HepG2 (cell line): ENCODE measurements at regions not wholly inside any gene's neighbourhood (a gene's known extent, or its start where the extent isn't known, plus 50 kb on each side); places are given as distances from the start of the nearest gene placed in this dataset.

Source experiments
- ATAC-seq: fragments of 200-7000 bp; cut with Tn5 transposase; 3 replicates; pipeline ENCODE4 v1.9.1; 2020; ENCODE audit warnings: mild to moderate bottlenecking, moderate library complexity
- BruUV-seq: library from RNA; stranded (reverse); fragments of 400-500 nt; replicated peaks from 2 replicates; lab custom pipeline; 2021; lab: Mats Ljungman, UMichigan
- CTCF ChIA-PET: fragments of 300-600 bp; formaldehyde crosslinking; extraction: SDS; loops from one replicate; lab custom pipeline; 2021; ENCODE audit warnings: low total read pairs, inconsistent platforms, low intra/inter-chr PET ratio; lab: Yijun Ruan, JAX
- POLR2A ChIA-PET: fragments of 350-600 bp; sonication (Branson Sonifier 250); formaldehyde crosslinking; loops from one replicate; lab custom pipeline; 2020; ENCODE audit warnings: antibody characterized with exemption, inconsistent platforms; lab: Yijun Ruan, JAX
- DNase-seq: peaks from one replicate; pipeline ENCODE4 v3.0.0-alpha.2; 2015; ENCODE audit warnings: low spot score
- FAIRE-seq: peaks from 3 replicates; lab custom pipeline; 2011; peaks lifted over from hg19 to GRCh38; lab: Jason Lieb, UNC
- H2AFZ ChIP-seq: one replicate; pipeline ENCODE4 v1.6.1; 2011; ENCODE audit warnings: low read length, inconsistent platforms
- H3K27ac ChIP-seq: fragments of 300-600 bp; 3 replicates; pipeline ENCODE4 v1.8.0; 2011; ENCODE audit warnings: mixed run types, mild to moderate bottlenecking, mixed read lengths, low read length, inconsistent platforms; ENCODE audit not compliant: insufficient read depth; ENCODE audit errors: extremely low read length
- H3K27me3 ChIP-seq, 2 experiments: fragments of 200-600 bp in 1 of 2; 2 replicates in 1 of 2; 3 replicates in 1 of 2; pipeline versions ENCODE4 v1.6.0 to v1.8.0; 2011; ENCODE audit warnings: low read length in 2 of 2, mild to moderate bottlenecking in 2 of 2, moderate library complexity in 2 of 2, inconsistent platforms in 1 of 2; ENCODE audit not compliant: insufficient read depth in 2 of 2, control insufficient read depth in 1 of 2
- H3K36me3 ChIP-seq, 2 experiments: fragments of 200-600 bp in 1 of 2; replicated peaks in 1 of 2; 2 replicates in 1 of 2; 3 replicates in 1 of 2; pipeline versions ENCODE4 v1.5.1 to v1.8.0; 2011; ENCODE audit warnings: low read length in 2 of 2, inconsistent platforms in 1 of 2; ENCODE audit not compliant: insufficient read depth in 2 of 2, control insufficient read depth in 1 of 2
- H3K4me1 ChIP-seq: 2 replicates; pipeline ENCODE4 v1.5.1; 2012; ENCODE audit warnings: low read length, inconsistent platforms; ENCODE audit not compliant: insufficient read depth
- H3K4me2 ChIP-seq: 2 replicates; pipeline ENCODE4 v1.6.0; 2011; ENCODE audit warnings: low read depth, low read length, inconsistent platforms
- H3K4me3 ChIP-seq, 3 experiments: fragments of 200-600 bp in 1 of 3; sonication (generic), shearing (Covaris generic) in 1 of 3; replicated peaks in 1 of 3; 2 replicates each; pipeline ENCODE4 v1.5.1; 2011 to 2016; ENCODE audit warnings: low read length in 3 of 3, inconsistent platforms in 2 of 3, low read depth in 2 of 3, mild to moderate bottlenecking in 2 of 3, control low read depth in 1 of 3, mixed read lengths in 1 of 3; ENCODE audit not compliant: insufficient read depth in 1 of 3
- H3K79me2 ChIP-seq: one replicate; pipeline ENCODE4 v1.6.1; 2011; ENCODE audit warnings: low read length, inconsistent platforms; ENCODE audit not compliant: insufficient read depth
- H3K9ac ChIP-seq: 2 replicates; pipeline ENCODE4 v1.6.0; 2011; ENCODE audit warnings: mild to moderate bottlenecking, low read depth, low read length, inconsistent platforms; ENCODE audit not compliant: insufficient read depth
- H3K9me3 ChIP-seq: 2 replicates; pipeline ENCODE4 v1.5.1; 2012; ENCODE audit warnings: mild to moderate bottlenecking, low read length
- H4K20me1 ChIP-seq: 2 replicates; pipeline ENCODE4 v1.6.0; 2011; ENCODE audit warnings: inconsistent platforms, mild to moderate bottlenecking, low read length, moderate library complexity; ENCODE audit not compliant: insufficient read depth
- BATF2 ChIP-seq: sonication (generic); formaldehyde crosslinking; IDR thresholded peaks from 2 replicates; pipeline ENCODE4 v1.8.0; 2022; ENCODE audit warnings: mild to moderate bottlenecking, missing genetic modification reagents, moderate library complexity
- CC2D1A ChIP-seq: sonication (generic); formaldehyde crosslinking; IDR thresholded peaks from 2 replicates; pipeline ENCODE4 v1.8.1; 2023; ENCODE audit warnings: mild to moderate bottlenecking, missing genetic modification reagents
- CEBPG ChIP-seq: IDR thresholded peaks from 2 replicates; pipeline ENCODE4 v1.6.1; 2016
- HOXA3 ChIP-seq: sonication (generic); formaldehyde crosslinking; IDR thresholded peaks from 2 replicates; pipeline ENCODE4 v1.5.0; 2020; ENCODE audit warnings: missing genetic modification reagents
- HOXA7 ChIP-seq: sonication (generic); formaldehyde crosslinking; IDR thresholded peaks from 2 replicates; pipeline ENCODE4 v1.8.1; 2022; ENCODE audit warnings: mild to moderate bottlenecking, missing genetic modification reagents, moderate library complexity
- JUN ChIP-seq: sonication (generic); formaldehyde crosslinking; IDR thresholded peaks from 2 replicates; pipeline ENCODE4 v1.4.0; 2020; ENCODE audit warnings: mild to moderate bottlenecking, missing genetic modification reagents
- KAT8 ChIP-seq: IDR thresholded peaks from 2 replicates; pipeline ENCODE4 v1.6.1; 2016; ENCODE audit warnings: missing genetic modification reagents, missing compliant biosample characterization
- MAZ ChIP-seq, 2 experiments: sonication (generic) in 1 of 2; formaldehyde crosslinking in 1 of 2; IDR thresholded peaks; 2 replicates each; pipeline versions ENCODE4 v1.5.0 to v1.6.1; 2012 to 2020; ENCODE audit warnings: low read depth in 2 of 2, mild to moderate bottlenecking in 2 of 2, borderline replicate concordance in 1 of 2, improper control_type of control experiment in 1 of 2, low read length in 1 of 2, missing genetic modification reagents in 1 of 2, moderate library complexity in 1 of 2
- NCOA2 ChIP-seq: sonication (generic); formaldehyde crosslinking; IDR thresholded peaks from 2 replicates; pipeline ENCODE4 v1.8.0; 2022; ENCODE audit warnings: inconsistent platforms
- NFIB ChIP-seq: sonication (generic); formaldehyde crosslinking; IDR thresholded peaks from 2 replicates; pipeline ENCODE4 v1.9.0; 2021; ENCODE audit warnings: missing genetic modification reagents, mild to moderate bottlenecking, borderline replicate concordance
- POLR2AphosphoS5 ChIP-seq: IDR thresholded peaks from 2 replicates; pipeline ENCODE4 v1.6.1; 2012; ENCODE audit warnings: low read depth, low read length
- RARA ChIP-seq: IDR thresholded peaks from 2 replicates; pipeline ENCODE4 v1.6.1; 2016; ENCODE audit warnings: missing genetic modification reagents, missing compliant biosample characterization
- RORA ChIP-seq: sonication (generic); formaldehyde crosslinking; IDR thresholded peaks from 2 replicates; pipeline ENCODE4 v1.5.0; 2020; ENCODE audit warnings: mild to moderate bottlenecking, missing genetic modification reagents, moderate library complexity
- SMAD1 ChIP-seq: sonication (generic); formaldehyde crosslinking; IDR thresholded peaks from 2 replicates; pipeline ENCODE4 v1.4.0; 2020; ENCODE audit warnings: missing genetic modification reagents, low read depth, mild to moderate bottlenecking, borderline replicate concordance
- THYN1 ChIP-seq: sonication (generic); formaldehyde crosslinking; IDR thresholded peaks from 2 replicates; pipeline ENCODE4 v1.8.1; 2023; ENCODE audit warnings: low read depth, mild to moderate bottlenecking, moderate library complexity, missing genetic modification reagents, borderline replicate concordance
- ZMAT3 ChIP-seq: sonication (generic); formaldehyde crosslinking; conservative IDR thresholded peaks from 2 replicates; pipeline ENCODE4 v1.7.0; 2021; ENCODE audit warnings: missing genetic modification reagents
- ZNF367 ChIP-seq: sonication (generic); formaldehyde crosslinking; IDR thresholded peaks from 2 replicates; pipeline ENCODE4 v1.4.0; 2020; ENCODE audit warnings: missing genetic modification reagents, borderline replicate concordance
- ZNF431 ChIP-seq: sonication (generic); formaldehyde crosslinking; IDR thresholded peaks from 2 replicates; pipeline ENCODE4 v1.9.0; 2022; ENCODE audit warnings: missing genetic modification reagents, low read depth, mild to moderate bottlenecking, borderline replicate concordance
- ZNF7 ChIP-seq: IDR thresholded peaks from 2 replicates; pipeline ENCODE4 v1.6.1; 2016; ENCODE audit warnings: missing biosample characterization, missing genetic modification reagents
- WGBS: methylation state at CpG from one replicate; pipeline ENCODE4 v1.1.6; 2017; ENCODE audit warnings: low lambda C conversion rate; 5-methylcytosine and 5-hydroxymethylcytosine counted together
- in situ Hi-C: cut with HindIII; loops from 2 replicates; pipeline ENCODE4 v1.10.0; 2017; ENCODE audit warnings: low pct_unique_long_range_greater_than_20kb; ENCODE audit not compliant: extremely low pct_ligation_motif_present
- intact Hi-C: fragments of 100-400 bp; cut with micrococcal nuclease; formaldehyde crosslinking; loops from one replicate; pipeline ENCODE4 v1.10.0; 2022; ENCODE audit not compliant: unreplicated experiment

GRCh38 chr16:87127766-87128147 is 189.4 kb downstream of the C16orf95 start:
- Histone ChIP-seq H3K36me3 (no peaks in the 10 kb centered on the region), H3K9me3 (no peaks in the 10 kb centered on the region), H3K4me2 (no peak overlapping the region), H3K79me2 (no peaks in the 10 kb centered on the region), H3K9ac (no peak overlapping the region), H3K4me3 (no peak overlapping the region), H3K27me3 (peaks cover 3 to 26% of the 10 kb centered on the region in 2 experiments; a peak in 3 of 5 replicates), H3K27ac (no peak overlapping the region), H4K20me1 (no peaks in the 10 kb centered on the region), H2AFZ (no peak overlapping the region), H3K4me1 (peaks cover 23% of the 10 kb centered on the region)
- FAIRE-seq (no peak), ATAC-seq (no peak), DNase-seq (no peak)
- in situ Hi-C loops (no loop called here), intact Hi-C loops (no loop called here)
- no TSS peak for BruUV-seq
- WGBS, result 75% methylated on average over 6 of the region's 6 CpGs
- ChIA-PET CTCF (no interaction called here), POLR2A (no interaction called here)
- no peak for TF ChIP-seq ZNF7 (CRISPR knock-in tag)
- TF ChIP-seq ZMAT3, result no peak
- no peak for TF ChIP-seq KAT8 (CRISPR knock-in tag)
- no peak for TF ChIP-seq SMAD1
- no peak for TF ChIP-seq MAZ (IDR thresholded peaks at IDR 0.05; ENCODE audit: borderline replicate concordance, low read depth, low read length)
- TF ChIP-seq MAZ (CRISPR knock-in tag; IDR thresholded peaks at IDR 0.05; ENCODE audit: low read depth), result no peak
- no peak for TF ChIP-seq BATF2 (CRISPR knock-in tag)
- TF ChIP-seq RARA (CRISPR knock-in tag), result no peak
- no peak for TF ChIP-seq THYN1

GRCh38 chr16:87129771-87130170 is 187.4 kb downstream of the C16orf95 start:
- Histone ChIP-seq H3K36me3 (no peaks in the 10 kb centered on the region), H4K20me1 (no peaks in the 10 kb centered on the region), H3K9me3 (no peaks in the 10 kb centered on the region), H3K79me2 (no peaks in the 10 kb centered on the region), H3K9ac (no peak overlapping the region), H3K4me2 (no peak overlapping the region), H3K4me3 (no peak overlapping the region), H2AFZ (no peak overlapping the region), H3K27me3 (peaks cover 3 to 36% of the 10 kb centered on the region in 2 experiments; a peak in 3 of 5 replicates), H3K4me1 (peaks cover 29% of the 10 kb centered on the region), H3K27ac (no peak overlapping the region)
- DNase-seq, result no peak
- no TSS peak for BruUV-seq
- in situ Hi-C loops (no loop called here), intact Hi-C loops (no loop called here)
- ChIA-PET CTCF (no interaction called here), POLR2A (no interaction called here)
- ATAC-seq, result no peak
- FAIRE-seq, result no peak
- 13% methylated on average over 4 of the region's 4 CpGs for WGBS
- no peak for TF ChIP-seq ZNF367 (CRISPR knock-in tag)
- no peak for TF ChIP-seq POLR2AphosphoS5
- TF ChIP-seq NFIB (CRISPR knock-in tag), result no peak
- TF ChIP-seq CC2D1A, result no peak
- no peak for TF ChIP-seq NCOA2
- no peak for TF ChIP-seq HOXA7 (CRISPR knock-in tag)
- TF ChIP-seq RORA (CRISPR knock-in tag), result no peak
- no peak for TF ChIP-seq JUN (CRISPR knock-in tag)
- TF ChIP-seq ZNF431 (CRISPR knock-in tag), result no peak
- TF ChIP-seq HOXA3, result no peak
- no peak for TF ChIP-seq CEBPG (CRISPR knock-in tag)
